ENCODE measurements at regions not wholly inside any gene's neighbourhood (a gene's known extent, or its start where the extent isn't known, plus 50 kb on each side); places are given as distances from the start of the nearest gene placed in this dataset.
"Not testable (repeated sequence)": the region's sequence is repeated elsewhere in the genome, so short reads cannot be mapped to it uniquely, and the experiment has no call there.

GRCh38 chr9:88916894-88917293 lies 74.4 kb upstream of the S1PR3 start:
- Histone ChIP-seq H3K4me2 (ENCODE audit: low read length) (no peak overlapping the region), H3K14ac (ENCODE audit: low read length) (no peak overlapping the region), H3K36me3 (ENCODE audit: control insufficient read depth in 1 of 2, insufficient read depth in 2 of 2, low read length in 2 of 2) (no peaks in the 10 kb centered on the region), H3K27me3 (ENCODE audit: insufficient read depth, low read length) (no peaks in the 10 kb centered on the region), H3K18ac (ENCODE audit: low read length) (no peak overlapping the region), H4K8ac (ENCODE audit: low read depth, low read length) (no peak overlapping the region), H2BK5ac (ENCODE audit: low read depth, low read length, poor library complexity) (no peak overlapping the region), H2BK120ac (ENCODE audit: insufficient read depth, low read length, poor library complexity) (no peak overlapping the region), H3K79me2 (ENCODE audit: control insufficient read depth, insufficient read depth, low read length, poor library complexity) (no peaks in the 10 kb centered on the region), H3K4me3 (ENCODE audit: low read depth, low read length) (no peak overlapping the region), H3K9me3 (ENCODE audit: insufficient read depth, low read depth, low read length) (peaks cover 9% of the 10 kb centered on the region), H2AFZ (ENCODE audit: insufficient read depth, low read length, poor library complexity) (no peak overlapping the region), H3K27ac (ENCODE audit: low read depth, low read length) (no peak overlapping the region), H3K79me1 (ENCODE audit: low read length) (no peaks in the 10 kb centered on the region), H3K9ac (ENCODE audit: low read length) (no peak overlapping the region), H3K4me1 (ENCODE audit: control insufficient read depth in 1 of 2, insufficient read depth in 2 of 2, low read length in 2 of 2) (no peaks in the 10 kb centered on the region), H3K23ac (ENCODE audit: low read length) (no peak overlapping the region), H4K91ac (ENCODE audit: low read depth, low read length) (no peak overlapping the region), H4K12ac (ENCODE audit: low read depth, low read length) (no peak overlapping the region), H3K4ac (ENCODE audit: low read depth, low read length) (no peak overlapping the region), H2AK5ac (ENCODE audit: low read length) (no peak overlapping the region), H2BK12ac (ENCODE audit: low read length) (no peak overlapping the region)
- DNase-seq = no peak
- WGBS (ENCODE audit: extremely low coverage, insufficient coverage, insufficient read length) = no CpG with 5 or more reads among the region's 1 CpG

GRCh38 chr9:88917375-88917774 lies 73.9 kb upstream of the S1PR3 start:
- no peak overlapping the region for H2AFZ ChIP-seq (ENCODE audit: insufficient read depth, low read length, poor library complexity)
- H2BK12ac ChIP-seq (ENCODE audit: low read length) = no peak overlapping the region
- no CpG with 5 or more reads among the region's 3 CpGs for WGBS (ENCODE audit: extremely low coverage, insufficient coverage, insufficient read length)
- no peak overlapping the region for H3K4ac ChIP-seq (ENCODE audit: low read depth, low read length)
- no peak overlapping the region for H2AK5ac ChIP-seq (ENCODE audit: low read length)
- no peak overlapping the region for H2BK120ac ChIP-seq (ENCODE audit: insufficient read depth, low read length, poor library complexity)
- H3K14ac ChIP-seq (ENCODE audit: low read length) = no peak overlapping the region
- H2BK5ac ChIP-seq (ENCODE audit: low read depth, low read length, poor library complexity) = no peak overlapping the region
- H3K9ac ChIP-seq (ENCODE audit: low read length) = no peak overlapping the region
- H3K4me3 ChIP-seq (ENCODE audit: low read depth, low read length) = no peak overlapping the region
- no peaks in the 10 kb centered on the region for H3K27me3 ChIP-seq (ENCODE audit: insufficient read depth, low read length)
- H3K4me2 ChIP-seq (ENCODE audit: low read length) = no peak overlapping the region
- H3K36me3 ChIP-seq (ENCODE audit: control insufficient read depth in 1 of 2, insufficient read depth in 2 of 2, low read length in 2 of 2) = no peaks in the 10 kb centered on the region
- H3K4me1 ChIP-seq (ENCODE audit: control insufficient read depth in 1 of 2, insufficient read depth in 2 of 2, low read length in 2 of 2) = no peaks in the 10 kb centered on the region
- H4K91ac ChIP-seq (ENCODE audit: low read depth, low read length) = no peak overlapping the region
- no peaks in the 10 kb centered on the region for H3K79me1 ChIP-seq (ENCODE audit: low read length)
- no peaks in the 10 kb centered on the region for H3K79me2 ChIP-seq (ENCODE audit: control insufficient read depth, insufficient read depth, low read length, poor library complexity)
- no peak for DNase-seq
- H3K23ac ChIP-seq (ENCODE audit: low read length) = no peak overlapping the region
- H4K8ac ChIP-seq (ENCODE audit: low read depth, low read length) = no peak overlapping the region
- no peak overlapping the region for H3K27ac ChIP-seq (ENCODE audit: low read depth, low read length)
- no peak overlapping the region for H3K18ac ChIP-seq (ENCODE audit: low read length)
- H4K12ac ChIP-seq (ENCODE audit: low read depth, low read length) = no peak overlapping the region
- peaks cover 9% of the 10 kb centered on the region for H3K9me3 ChIP-seq (ENCODE audit: insufficient read depth, low read depth, low read length)

- not testable (repeated sequence) for H2AFZ ChIP-seq (ENCODE audit: insufficient read depth, low read length, poor library complexity)
- no CpG with 5 or more reads among the region's 1 CpG for WGBS (ENCODE audit: extremely low coverage, insufficient coverage, insufficient read length)
Measured at GRCh38 chr9:88918537-88918936, 72.7 kb upstream of the S1PR3 start.

GRCh38 chr9:88920645-88921044 lies 70.6 kb upstream of the S1PR3 start:
- no peaks in the 10 kb centered on the region for H3K4me1 ChIP-seq (ENCODE audit: control insufficient read depth in 1 of 2, insufficient read depth in 2 of 2, low read length in 2 of 2)
- H4K91ac ChIP-seq (ENCODE audit: low read depth, low read length) = no peak overlapping the region
- no peak overlapping the region for H2AFZ ChIP-seq (ENCODE audit: insufficient read depth, low read length, poor library complexity)
- no peak for DNase-seq
- WGBS (ENCODE audit: extremely low coverage, insufficient coverage, insufficient read length) = no CpG with 5 or more reads among the region's 1 CpG
- H2AK5ac ChIP-seq (ENCODE audit: low read length) = no peak overlapping the region
- H3K79me1 ChIP-seq (ENCODE audit: low read length) = no peaks in the 10 kb centered on the region
- H2BK12ac ChIP-seq (ENCODE audit: low read length) = no peak overlapping the region
- no peaks in the 10 kb centered on the region for H3K36me3 ChIP-seq (ENCODE audit: control insufficient read depth in 1 of 2, insufficient read depth in 2 of 2, low read length in 2 of 2)
- H3K14ac ChIP-seq (ENCODE audit: low read length) = no peak overlapping the region
- no peak overlapping the region for H3K27ac ChIP-seq (ENCODE audit: low read depth, low read length)
- H3K9ac ChIP-seq (ENCODE audit: low read length) = no peak overlapping the region
- H3K79me2 ChIP-seq (ENCODE audit: control insufficient read depth, insufficient read depth, low read length, poor library complexity) = no peaks in the 10 kb centered on the region
- H3K4me3 ChIP-seq (ENCODE audit: low read depth, low read length) = no peak overlapping the region
- H2BK5ac ChIP-seq (ENCODE audit: low read depth, low read length, poor library complexity) = no peak overlapping the region
- H3K18ac ChIP-seq (ENCODE audit: low read length) = no peak overlapping the region
- H3K4me2 ChIP-seq (ENCODE audit: low read length) = no peak overlapping the region
- no peak overlapping the region for H4K8ac ChIP-seq (ENCODE audit: low read depth, low read length)
- no peak overlapping the region for H2BK120ac ChIP-seq (ENCODE audit: insufficient read depth, low read length, poor library complexity)
- H3K27me3 ChIP-seq (ENCODE audit: insufficient read depth, low read length) = no peaks in the 10 kb centered on the region
- peaks cover 9% of the 10 kb centered on the region for H3K9me3 ChIP-seq (ENCODE audit: insufficient read depth, low read depth, low read length)
- no peak overlapping the region for H4K12ac ChIP-seq (ENCODE audit: low read depth, low read length)
- H3K4ac ChIP-seq (ENCODE audit: low read depth, low read length) = no peak overlapping the region
- H3K23ac ChIP-seq (ENCODE audit: low read length) = no peak overlapping the region

More at GRCh38 chr9:88918537-88918936, 72.7 kb upstream of the S1PR3 start:
- not testable (repeated sequence) for H2AK5ac ChIP-seq (ENCODE audit: low read length); H3K14ac ChIP-seq (ENCODE audit: low read length); H3K27ac ChIP-seq (ENCODE audit: low read depth, low read length); H2BK5ac ChIP-seq (ENCODE audit: low read depth, low read length, poor library complexity); H3K4me3 ChIP-seq (ENCODE audit: low read depth, low read length); H3K9me3 ChIP-seq (ENCODE audit: insufficient read depth, low read depth, low read length); H4K12ac ChIP-seq (ENCODE audit: low read depth, low read length); H3K4ac ChIP-seq (ENCODE audit: low read depth, low read length); H2BK120ac ChIP-seq (ENCODE audit: insufficient read depth, low read length, poor library complexity); H3K23ac ChIP-seq (ENCODE audit: low read length); H3K18ac ChIP-seq (ENCODE audit: low read length); H4K91ac ChIP-seq (ENCODE audit: low read depth, low read length); H3K79me2 ChIP-seq (ENCODE audit: control insufficient read depth, insufficient read depth, low read length, poor library complexity); H3K9ac ChIP-seq (ENCODE audit: low read length); H2BK12ac ChIP-seq (ENCODE audit: low read length); H4K8ac ChIP-seq (ENCODE audit: low read depth, low read length); H3K4me2 ChIP-seq (ENCODE audit: low read length); H3K27me3 ChIP-seq (ENCODE audit: insufficient read depth, low read length); H3K79me1 ChIP-seq (ENCODE audit: low read length); H3K36me3 ChIP-seq (ENCODE audit: control insufficient read depth in 1 of 2, insufficient read depth in 2 of 2, low read length in 2 of 2); H3K4me1 ChIP-seq (ENCODE audit: control insufficient read depth in 1 of 2, insufficient read depth in 2 of 2, low read length in 2 of 2); DNase-seq

All from trophoblast cell (in vitro differentiated cells and primary cell).